DND-41 (cell line): ENCODE measurements at regions not wholly inside any gene's neighbourhood (a gene's known extent, or its start where the extent isn't known, plus 50 kb on each side); places are given as distances from the start of the nearest gene placed in this dataset.
"Not testable (repeated sequence)": the region's sequence is repeated elsewhere in the genome, so short reads cannot be mapped to it uniquely, and the experiment has no call there.

ENCODE experiments used
- ATAC-seq: fragments of 200-7000 bp; cut with Tn5 transposase; 3 replicates; pipeline ENCODE4 v1.9.1; 2021; ENCODE audit warnings: low read depth; ENCODE audit not compliant: insufficient read depth
- DNase-seq: peaks from one replicate; pipeline ENCODE4 v3.0.0-alpha.2; 2020
- H2AFZ ChIP-seq: 2 replicates; pipeline ENCODE4 v1.6.0; 2012; ENCODE audit warnings: low read depth, low read length
- H3K27ac ChIP-seq: 2 replicates; pipeline ENCODE4 v1.5.1; 2012; ENCODE audit warnings: low read length, inconsistent platforms
- H3K27me3 ChIP-seq: fragments of 200-600 bp; sonication (generic); 2 replicates; pipeline ENCODE4 v1.6.0; 2012; ENCODE audit warnings: low read length, mild to moderate bottlenecking, inconsistent platforms; ENCODE audit not compliant: insufficient read depth, poor library complexity
- H3K36me3 ChIP-seq: 2 replicates; pipeline ENCODE4 v1.5.1; 2012; ENCODE audit warnings: low read length, inconsistent platforms; ENCODE audit not compliant: insufficient read depth
- H3K4me1 ChIP-seq: 2 replicates; pipeline ENCODE4 v1.5.1; 2012; ENCODE audit warnings: mild to moderate bottlenecking, low read length; ENCODE audit not compliant: insufficient read depth
- H3K4me2 ChIP-seq: 2 replicates; pipeline ENCODE4 v1.6.0; 2012; ENCODE audit warnings: mild to moderate bottlenecking, moderate library complexity, low read length, inconsistent platforms; ENCODE audit not compliant: insufficient read depth
- H3K4me3 ChIP-seq, 2 experiments: fragments of 200-600 bp in 1 of 2; shearing (Covaris generic) in 1 of 2; 2 replicates each; pipeline ENCODE4 v1.5.1; 2012 to 2016; ENCODE audit warnings: inconsistent platforms in 2 of 2, low read length in 2 of 2, mild to moderate bottlenecking in 2 of 2, low read depth in 1 of 2, moderate library complexity in 1 of 2
- H3K79me2 ChIP-seq: 2 replicates; pipeline ENCODE4 v1.6.0; 2012; ENCODE audit warnings: low read length, inconsistent platforms; ENCODE audit not compliant: insufficient read depth
- H3K9ac ChIP-seq: 2 replicates; pipeline ENCODE4 v1.6.0; 2012; ENCODE audit warnings: low read depth, mild to moderate bottlenecking, inconsistent platforms, low read length, moderate library complexity
- H3K9me3 ChIP-seq: 2 replicates; pipeline ENCODE4 v1.5.1; 2012; ENCODE audit warnings: low read length, moderate library complexity, mild to moderate bottlenecking, inconsistent platforms; ENCODE audit not compliant: insufficient read depth, severe bottlenecking
- H4K20me1 ChIP-seq: 2 replicates; pipeline ENCODE4 v1.6.0; 2012; ENCODE audit warnings: low read length; ENCODE audit not compliant: insufficient read depth
- CTCF ChIP-seq: IDR thresholded peaks from 2 replicates; pipeline ENCODE4 v1.5.1; 2012; ENCODE audit warnings: borderline replicate concordance, low read length, moderate library complexity, mild to moderate bottlenecking; ENCODE audit not compliant: poor library complexity, severe bottlenecking; ENCODE audit errors: extremely low read depth
- EZH2 ChIP-seq: IDR thresholded peaks from 3 replicates; pipeline ENCODE4 v1.6.1; 2012; ENCODE audit warnings: borderline replicate concordance, low read depth, mild to moderate bottlenecking, moderate library complexity, low read length, inconsistent platforms; ENCODE audit not compliant: severe bottlenecking

DNA sequence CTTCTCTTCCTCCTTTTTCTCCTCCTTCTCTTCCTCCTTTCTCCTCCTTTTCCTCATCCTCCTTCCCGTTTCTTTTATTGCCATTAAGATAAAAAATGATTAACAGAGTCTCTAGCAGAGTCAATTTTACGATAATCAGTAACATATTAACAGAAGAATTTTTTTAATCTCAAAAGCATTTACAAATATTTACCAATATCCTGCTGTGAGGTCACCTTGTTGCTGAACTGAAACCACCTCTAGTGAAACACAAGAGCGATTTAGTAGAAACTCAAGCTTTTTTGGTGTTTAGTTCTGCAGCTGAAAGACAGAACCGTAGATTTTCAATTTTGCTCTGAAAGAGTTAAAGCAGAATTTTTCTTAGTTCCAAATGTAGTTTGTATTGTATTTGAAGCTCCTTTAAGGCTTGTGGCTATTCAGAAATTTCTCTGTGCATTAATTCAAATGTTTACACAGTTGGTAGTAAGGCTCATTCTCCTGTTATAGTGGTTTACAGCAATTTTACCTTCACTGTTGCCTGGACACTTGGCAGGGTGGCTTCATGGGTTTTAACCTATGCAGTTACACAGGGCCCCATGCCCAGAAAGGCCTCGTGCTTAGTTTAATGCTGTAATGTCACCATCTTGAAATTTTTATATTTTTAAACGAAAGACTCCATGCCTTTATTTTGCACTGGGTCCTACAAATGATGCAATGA, 1106.6 kb upstream of the FAM98A start:
- Histone ChIP-seq H3K4me2 (no peak overlapping the region), H2AFZ (no peak overlapping the region), H3K9ac (no peak overlapping the region), H4K20me1 (no peaks in the 10 kb centered on the region), H3K9me3 (no peaks in the 10 kb centered on the region), H3K79me2 (no peaks in the 10 kb centered on the region), H3K4me3 (no peak overlapping the region), H3K36me3 (no peaks in the 10 kb centered on the region), H3K27me3 (no peaks in the 10 kb centered on the region), H3K27ac (no peak overlapping the region), H3K4me1 (no peaks in the 10 kb centered on the region)
- no peak for DNase-seq
- no peak for ATAC-seq
- TF ChIP-seq CTCF = no peak
- TF ChIP-seq EZH2 = no peak

GRCh38 chr2:34703292-34703691, 1104.2 kb upstream of the FAM98A start:
- Histone ChIP-seq H3K9me3 (no peaks in the 10 kb centered on the region), H3K27ac (no peak overlapping the region), H3K36me3 (no peaks in the 10 kb centered on the region), H3K4me1 (no peaks in the 10 kb centered on the region), H3K4me3 (no peak overlapping the region), H3K79me2 (no peaks in the 10 kb centered on the region), H3K9ac (no peak overlapping the region), H3K27me3 (no peaks in the 10 kb centered on the region), H4K20me1 (no peaks in the 10 kb centered on the region), H3K4me2 (no peak overlapping the region), H2AFZ (no peak overlapping the region)
- no peak for ATAC-seq
- no peak for DNase-seq
- TF ChIP-seq CTCF (no peak), EZH2 (no peak)

DNA sequence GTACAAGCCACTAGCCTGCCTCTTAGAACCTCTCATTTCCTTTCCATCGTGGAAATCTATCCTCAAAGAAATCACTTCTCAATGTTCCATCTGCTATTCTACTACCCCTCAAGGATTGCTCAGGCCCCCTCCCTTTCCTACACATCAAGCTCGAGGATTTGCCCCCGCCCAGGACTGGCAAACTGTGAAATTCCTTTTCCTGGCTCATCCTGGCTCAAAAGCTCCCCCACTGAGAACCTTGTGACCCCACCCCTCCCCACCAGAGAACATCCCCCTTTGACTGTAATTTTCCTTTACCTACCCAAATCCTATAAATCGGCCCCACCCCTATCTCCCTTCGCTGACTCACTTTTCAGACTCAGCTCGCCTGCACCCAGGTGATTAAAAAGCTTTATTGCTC, 1103.3 kb upstream of the FAM98A start:
- not testable (repeated sequence) for H3K9ac ChIP-seq, H3K4me2 ChIP-seq, H3K27ac ChIP-seq, H4K20me1 ChIP-seq, H3K4me3 ChIP-seq, H2AFZ ChIP-seq, DNase-seq, H3K9me3 ChIP-seq, H3K36me3 ChIP-seq, ATAC-seq, H3K4me1 ChIP-seq, H3K79me2 ChIP-seq, H3K27me3 ChIP-seq

DNA sequence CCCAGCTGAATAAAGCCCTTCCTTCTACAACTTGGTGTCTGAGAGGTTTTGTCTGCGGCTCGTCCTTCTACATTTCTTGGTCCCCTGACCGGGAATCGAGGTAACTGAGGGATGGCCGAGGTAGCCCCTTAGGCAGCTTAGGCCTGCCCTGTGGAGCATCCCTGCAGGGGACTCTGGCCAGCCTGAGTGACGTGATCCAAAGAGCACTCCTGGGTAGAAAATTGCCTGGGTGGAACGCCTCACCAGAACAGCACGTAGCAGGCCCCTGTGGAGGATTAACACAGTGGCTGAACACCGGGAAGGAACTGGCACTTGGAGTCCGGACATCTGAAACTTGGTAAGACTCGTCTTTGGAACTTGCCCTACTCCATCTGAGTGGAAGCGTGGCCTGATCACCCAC, 1078.5 kb upstream of the FAM98A start:
- not testable (repeated sequence) for H3K4me3 ChIP-seq, H3K4me1 ChIP-seq, H3K27me3 ChIP-seq, H3K9me3 ChIP-seq, DNase-seq, H3K36me3 ChIP-seq, H3K27ac ChIP-seq, ATAC-seq, H4K20me1 ChIP-seq, H3K79me2 ChIP-seq, H3K4me2 ChIP-seq, H2AFZ ChIP-seq, H3K9ac ChIP-seq

GRCh38 chr2:34677119-34677531, 1078.0 kb upstream of the FAM98A start:
- H4K20me1 ChIP-seq, ATAC-seq, H3K4me3 ChIP-seq, H3K79me2 ChIP-seq, H3K9me3 ChIP-seq, DNase-seq, H3K4me2 ChIP-seq, H2AFZ ChIP-seq, H3K4me1 ChIP-seq, H3K27ac ChIP-seq, H3K9ac ChIP-seq, H3K36me3 ChIP-seq, H3K27me3 ChIP-seq: not testable (repeated sequence)
